Gastrocnemius medialis (tissue), 4 donors: ENCODE measurements at regions not wholly inside any gene's neighbourhood (a gene's known extent, or its start where the extent isn't known, plus 50 kb on each side); places are given as distances from the start of the nearest gene placed in this dataset.
A peak's percentile ranks its signal among the peaks of the same experiment; 100 is the strongest.

Experiments
- ATAC-seq, 2 donors: fragments of 150-250 bp; one replicate each; pipeline ENCODE4 v1.9.1; 2016
- DNase-seq, 2 donors: peaks; one replicate each; pipeline ENCODE4 v3.0.0-alpha.2; 2019
- H3K27ac ChIP-seq, 4 donors: fragments of 200-600 bp; sonication (generic); 1 replicate in 1 of 4; 2 replicates in 3 of 4; pipeline ENCODE4 v1.5.1; 2016 to 2018; ENCODE audit warnings: mild to moderate bottlenecking in 2 of 4, moderate library complexity in 1 of 4
- H3K27me3 ChIP-seq, 3 donors: fragments of 200-600 bp; sonication (generic) in 2 of 3; 1 replicate in 1 of 3; 2 replicates in 2 of 3; pipeline versions ENCODE4 v1.5.1 to v1.6.0; 2016 to 2019; ENCODE audit warnings: mild to moderate bottlenecking in 1 of 3, moderate library complexity in 1 of 3
- H3K36me3 ChIP-seq, 2 donors: fragments of 200-600 bp; sonication (generic) in 1 of 2; one replicate each; pipeline ENCODE4 v1.5.1; 2017 to 2018
- H3K4me1 ChIP-seq, 2 donors: fragments of 200-600 bp; sonication (generic) in 1 of 2; one replicate each; pipeline ENCODE4 v1.5.1; 2016 to 2017; ENCODE audit warnings: mild to moderate bottlenecking in 2 of 2
- H3K4me3 ChIP-seq, 4 donors: fragments of 200-600 bp; sonication (generic) in 3 of 4; 1 replicate in 1 of 4; 2 replicates in 3 of 4; pipeline ENCODE4 v1.5.1; 2016 to 2019; ENCODE audit warnings: mild to moderate bottlenecking in 2 of 4
- H3K9me3 ChIP-seq, 3 donors: fragments of 200-600 bp; sonication (generic) in 2 of 3; 1 replicate in 1 of 3; 2 replicates in 2 of 3; pipeline ENCODE4 v1.5.1; 2016 to 2019
- CTCF ChIP-seq, 5 experiments: fragments of 450-650 bp in 3 of 5; fragments of 200-600 bp in 2 of 5; sonication (generic) in 2 of 5; IDR thresholded peaks in 4 of 5; conservative IDR thresholded peaks in 1 of 5; 1 replicate in 4 of 5; 2 replicates in 1 of 5; pipeline ENCODE4 v1.5.1; 2016 to 2019; ENCODE audit warnings: antibody characterized with exemption in 5 of 5, mild to moderate bottlenecking in 3 of 5, moderate library complexity in 3 of 5
- POLR2A ChIP-seq, 2 donors: fragments of 450-650 bp; IDR thresholded peaks; one replicate each; pipeline ENCODE4 v1.6.1; 2017; ENCODE audit warnings: antibody characterized with exemption in 2 of 2, mild to moderate bottlenecking in 2 of 2, moderate library complexity in 2 of 2
- in situ Hi-C, 4 donors: fragments of 200-750 bp; cut with MboI; loops; one replicate each; pipeline versions ENCODE4 v1.15.0 to v1.8.0; 2017; ENCODE audit warnings: low sequenced_read_pairs in 4 of 4
- intact Hi-C: fragments of 100-400 bp; cut with DNase I; formaldehyde crosslinking; loops from one replicate; pipeline ENCODE4 v1.15.1; 2023; ENCODE audit warnings: low total_unique reads

DNA sequence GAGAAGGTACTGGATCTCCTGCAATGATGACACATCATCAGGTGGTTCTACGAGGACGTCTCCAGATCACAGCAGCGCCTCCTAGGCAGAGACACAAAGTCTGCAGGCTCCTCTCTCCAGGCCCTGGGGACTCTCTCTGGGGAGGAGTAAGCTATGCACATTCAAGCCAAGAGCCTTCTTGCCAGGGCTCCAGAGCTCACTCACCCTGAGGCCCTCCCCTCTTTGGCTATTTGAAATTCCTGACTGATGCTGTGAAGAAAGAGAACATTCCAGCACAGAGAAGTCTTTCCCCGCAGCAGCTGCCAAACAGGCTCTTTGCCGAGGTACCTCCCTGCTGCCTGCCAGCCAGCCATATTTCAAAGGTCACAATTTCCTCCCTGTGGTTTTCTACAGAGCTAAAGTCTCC, 204.9 kb downstream of the CSNK2A3 start:
- intact Hi-C loops: loop anchor here (5.0 to 10.0 kb wide), 4 partner anchors 66 to 243 kb away; no protein-coding TSS in a partner anchor
- no peaks in the 10 kb centered on the region for H3K27me3 ChIP-seq

DNA sequence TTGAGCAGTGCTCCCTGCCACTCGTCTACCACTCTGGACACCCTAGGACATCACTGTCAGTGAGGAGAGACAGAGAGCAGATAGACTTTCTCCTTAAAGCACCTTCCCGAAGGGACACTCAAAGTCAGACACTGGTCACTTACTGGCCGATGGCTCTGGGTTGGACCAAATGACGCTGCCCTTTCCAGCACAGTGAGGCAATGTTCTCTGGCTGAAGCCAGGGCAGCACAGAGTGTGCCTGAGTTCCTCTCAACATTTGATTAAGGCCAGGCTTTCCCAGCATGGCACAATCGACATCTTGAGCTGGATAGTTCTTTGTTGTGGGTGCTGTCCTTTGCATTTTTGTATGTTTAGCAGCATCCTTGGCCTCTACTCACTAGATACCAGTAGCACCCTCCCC, 206.2 kb downstream of the CSNK2A3 start:
- Histone ChIP-seq H3K27me3 (no peaks in the 10 kb centered on the region), H3K27ac (peak overlapping the region; percentile 79 to 95 (median 92)), H3K9me3 (no peaks in the 10 kb centered on the region), H3K36me3 (no peaks in the 10 kb centered on the region), H3K4me1 (peaks cover 35 to 49% of the 10 kb centered on the region in 2 donors), H3K4me3 (no peak overlapping the region)
- in situ Hi-C loops: loop anchor here in 1 of 4 donors (25.0 kb wide), 1 partner anchor 335 kb away; the partner anchor contains the start of gene EIF4G2
- ATAC-seq (peak; percentile 74 to 82), DNase-seq (peak; percentile 83 to 93)
- TF ChIP-seq POLR2A (IDR thresholded peaks at IDR 0.05) (no peak), CTCF (IDR thresholded peaks at IDR 0.05 in 4 of 5, conservative IDR thresholded peaks at IDR 0.05 in 1 of 5) (no peak)
- intact Hi-C loops: loop anchor here (5.0 to 10.0 kb wide), 4 partner anchors 65 to 242 kb away; no protein-coding TSS in a partner anchor

More for the DNA sequence above, 204.9 kb downstream of the CSNK2A3 start:
- peaks cover 27 to 49% of the 10 kb centered on the region in 2 donors for H3K4me1 ChIP-seq
- no peaks in the 10 kb centered on the region for H3K9me3 ChIP-seq
- DNase-seq (peak; percentile 86 to 94), ATAC-seq (peak; percentile 79 to 84)
- TF ChIP-seq CTCF (IDR thresholded peaks at IDR 0.05 in 4 of 5, conservative IDR thresholded peaks at IDR 0.05 in 1 of 5) (peak; percentile 20 to 46 (median 37)), POLR2A (IDR thresholded peaks at IDR 0.05) (no peak)
- no peaks in the 10 kb centered on the region for H3K36me3 ChIP-seq
- peak overlapping the region; percentile 79 to 95 (median 92) for H3K27ac ChIP-seq
- no peak overlapping the region for H3K4me3 ChIP-seq
- in situ Hi-C loops: loop anchor here in 1 of 4 donors (25.0 kb wide), 1 partner anchor 336 kb away; the partner anchor contains the start of gene EIF4G2

- Histone ChIP-seq H3K4me3 (no peak overlapping the region), H3K27me3 (no peaks in the 10 kb centered on the region), H3K9me3 (no peaks in the 10 kb centered on the region), H3K4me1 (peaks cover 39 to 58% of the 10 kb centered on the region in 2 donors), H3K27ac (peak overlapping the region; percentile 39 to 88 (median 80)), H3K36me3 (no peaks in the 10 kb centered on the region)
- in situ Hi-C loops: loop anchor here in 1 of 4 donors (25.0 kb wide), 1 partner anchor 332 kb away; the partner anchor contains the start of gene EIF4G2
- ATAC-seq (peak; percentile 28 to 40), DNase-seq (peak; percentile 65 to 88)
- intact Hi-C loops: loop anchor here (10.0 kb wide), 1 partner anchor 239 kb away; no protein-coding TSS in a partner anchor
- TF ChIP-seq POLR2A (IDR thresholded peaks at IDR 0.05) (no peak), CTCF (IDR thresholded peaks at IDR 0.05 in 4 of 5, conservative IDR thresholded peaks at IDR 0.05 in 1 of 5) (no peak)
Measured at GRCh38 chr11:11143849-11144248, 209.2 kb downstream of the CSNK2A3 start.

- no peaks in the 10 kb centered on the region for H3K36me3 ChIP-seq
- peak overlapping the region in 3 of 4 donors; percentile 75 to 88 (median 85) for H3K27ac ChIP-seq
- peaks cover 26 to 44% of the 10 kb centered on the region in 2 donors for H3K4me1 ChIP-seq
- intact Hi-C loops: loop anchor here (10.0 kb wide), 1 partner anchor 238 kb away; no protein-coding TSS in a partner anchor
- no peak for TF ChIP-seq CTCF (IDR thresholded peaks at IDR 0.05 in 4 of 5, conservative IDR thresholded peaks at IDR 0.05 in 1 of 5)
- TF ChIP-seq POLR2A (IDR thresholded peaks at IDR 0.05): no peak
- H3K9me3 ChIP-seq: no peaks in the 10 kb centered on the region
- no peak overlapping the region for H3K4me3 ChIP-seq
- H3K27me3 ChIP-seq: no peaks in the 10 kb centered on the region
- DNase-seq (no peak), ATAC-seq (no peak)
- in situ Hi-C loops: loop anchor here in 1 of 4 donors (25.0 kb wide), 1 partner anchor 330 kb away; the partner anchor contains the start of gene EIF4G2
Measured at GRCh38 chr11:11142430-11142829, 210.6 kb downstream of the CSNK2A3 start.
